Neural crest cell (in vitro differentiated cells): ENCODE measurements at regions not wholly inside any gene's neighbourhood (a gene's known extent, or its start where the extent isn't known, plus 50 kb on each side); places are given as distances from the start of the nearest gene placed in this dataset.

Source experiments
- DNase-seq: peaks from one replicate; pipeline ENCODE4 v3.0.0; 2021; ENCODE audit warnings: low read depth, mixed read lengths, low spot score
- H3K27ac Mint-ChIP-seq: one replicate; pipeline ENCODE4 v1.8.0; 2021; ENCODE audit warnings: mild to moderate bottlenecking, mixed read lengths; ENCODE audit not compliant: unreplicated experiment
- H3K27me3 Mint-ChIP-seq: 2 replicates; pipeline ENCODE4 v1.8.0; 2021; ENCODE audit warnings: low read depth, mild to moderate bottlenecking, mixed read lengths
- H3K36me3 Mint-ChIP-seq: 2 replicates; pipeline ENCODE4 v1.8.0; 2021; ENCODE audit warnings: low read depth, mild to moderate bottlenecking, mixed read lengths
- H3K4me1 Mint-ChIP-seq: 2 replicates; pipeline ENCODE4 v1.8.0; 2021; ENCODE audit warnings: mixed read lengths
- H3K4me3 Mint-ChIP-seq: one replicate; pipeline ENCODE4 v1.8.0; 2021; ENCODE audit warnings: mild to moderate bottlenecking, mixed read lengths
- H3K9me3 Mint-ChIP-seq: 2 replicates; pipeline ENCODE4 v1.8.0; 2021; ENCODE audit warnings: mixed read lengths
- TF ChIP-seq, protein P1 (sequence below): fragments of 200-600 bp; sonication (generic); conservative IDR thresholded peaks from 2 replicates; pipeline ENCODE4 v1.5.0; 2021; ENCODE audit warnings: antibody characterized with exemption, mild to moderate bottlenecking

GRCh38 chr13:50382511-50382910 is 367.3 kb downstream of the KCNRG start:
- TF ChIP-seq, protein P1, sequence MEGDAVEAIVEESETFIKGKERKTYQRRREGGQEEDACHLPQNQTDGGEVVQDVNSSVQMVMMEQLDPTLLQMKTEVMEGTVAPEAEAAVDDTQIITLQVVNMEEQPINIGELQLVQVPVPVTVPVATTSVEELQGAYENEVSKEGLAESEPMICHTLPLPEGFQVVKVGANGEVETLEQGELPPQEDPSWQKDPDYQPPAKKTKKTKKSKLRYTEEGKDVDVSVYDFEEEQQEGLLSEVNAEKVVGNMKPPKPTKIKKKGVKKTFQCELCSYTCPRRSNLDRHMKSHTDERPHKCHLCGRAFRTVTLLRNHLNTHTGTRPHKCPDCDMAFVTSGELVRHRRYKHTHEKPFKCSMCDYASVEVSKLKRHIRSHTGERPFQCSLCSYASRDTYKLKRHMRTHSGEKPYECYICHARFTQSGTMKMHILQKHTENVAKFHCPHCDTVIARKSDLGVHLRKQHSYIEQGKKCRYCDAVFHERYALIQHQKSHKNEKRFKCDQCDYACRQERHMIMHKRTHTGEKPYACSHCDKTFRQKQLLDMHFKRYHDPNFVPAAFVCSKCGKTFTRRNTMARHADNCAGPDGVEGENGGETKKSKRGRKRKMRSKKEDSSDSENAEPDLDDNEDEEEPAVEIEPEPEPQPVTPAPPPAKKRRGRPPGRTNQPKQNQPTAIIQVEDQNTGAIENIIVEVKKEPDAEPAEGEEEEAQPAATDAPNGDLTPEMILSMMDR, result no peak
- no peak for DNase-seq
- H3K36me3 Mint-ChIP-seq, result peaks cover 10% of the 10 kb centered on the region
- H3K4me3 Mint-ChIP-seq, result no peak overlapping the region
- peaks cover 24% of the 10 kb centered on the region for H3K4me1 Mint-ChIP-seq
- H3K27ac Mint-ChIP-seq, result no peak overlapping the region
- H3K9me3 Mint-ChIP-seq, result peaks cover 11% of the 10 kb centered on the region
- H3K27me3 Mint-ChIP-seq, result no peaks in the 10 kb centered on the region

GRCh38 chr13:50382951-50383350 is 367.7 kb downstream of the KCNRG start:
- Mint-ChIP-seq H3K36me3 (peaks cover 10% of the 10 kb centered on the region), H3K27me3 (no peaks in the 10 kb centered on the region), H3K4me1 (peaks cover 21% of the 10 kb centered on the region), H3K4me3 (no peak overlapping the region), H3K27ac (no peak overlapping the region), H3K9me3 (peaks cover 11% of the 10 kb centered on the region)
- DNase-seq, result no peak
- TF ChIP-seq, protein P1, result no peak

- DNase-seq, result no peak
- Mint-ChIP-seq H3K27me3 (no peaks in the 10 kb centered on the region), H3K4me3 (no peak overlapping the region), H3K9me3 (peaks cover 11% of the 10 kb centered on the region), H3K4me1 (peaks cover 14% of the 10 kb centered on the region), H3K36me3 (peaks cover 10% of the 10 kb centered on the region), H3K27ac (no peak overlapping the region)
- TF ChIP-seq, protein P1, result no peak
Observed at GRCh38 chr13:50384724-50385123, 369.5 kb downstream of the KCNRG start.

- DNase-seq, result no peak
- H3K4me1 Mint-ChIP-seq, result peaks cover 22% of the 10 kb centered on the region
- H3K27me3 Mint-ChIP-seq, result no peaks in the 10 kb centered on the region
- TF ChIP-seq, protein P1, result no peak
- peak overlapping the region; percentile 39 for H3K4me3 Mint-ChIP-seq
- H3K36me3 Mint-ChIP-seq, result peaks cover 2% of the 10 kb centered on the region
- H3K27ac Mint-ChIP-seq, result peak overlapping the region; percentile 66
- H3K9me3 Mint-ChIP-seq, result peaks cover 3% of the 10 kb centered on the region
Observed at GRCh38 chr13:50386541-50387050, 371.4 kb downstream of the KCNRG start.

DNA sequence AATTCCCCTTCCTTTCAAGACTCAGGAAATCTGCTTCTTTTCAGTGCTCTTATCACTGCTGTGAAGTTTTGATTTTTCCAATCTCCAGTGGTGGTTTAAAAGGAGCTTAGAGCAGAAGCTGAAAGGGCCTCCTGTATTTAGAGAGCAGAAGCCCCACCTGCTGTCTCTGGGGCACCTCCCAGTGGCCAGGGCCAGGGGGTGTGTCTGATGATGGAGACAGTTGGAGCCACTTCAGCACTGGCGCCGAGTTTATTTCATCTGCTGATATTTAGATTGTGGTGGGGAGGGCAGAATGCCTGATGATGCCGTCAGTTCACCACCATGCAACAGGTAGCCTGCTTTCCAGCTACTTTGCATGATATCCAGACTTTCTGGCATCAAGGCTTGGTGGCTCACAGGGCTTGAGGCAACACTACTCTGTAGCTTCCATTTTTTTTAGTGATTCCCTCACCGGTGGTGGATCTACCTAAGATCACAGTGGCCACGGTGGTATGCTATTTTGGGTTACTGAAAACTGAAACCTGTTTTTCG is 371.9 kb downstream of the KCNRG start:
- H3K36me3 Mint-ChIP-seq, result peaks cover 2% of the 10 kb centered on the region
- no peak overlapping the region for H3K4me3 Mint-ChIP-seq
- H3K27ac Mint-ChIP-seq, result peak overlapping the region; percentile 66
- no peaks in the 10 kb centered on the region for H3K27me3 Mint-ChIP-seq
- TF ChIP-seq, protein P1, result peak; percentile 42
- no peak for DNase-seq
- H3K9me3 Mint-ChIP-seq, result peaks cover under 1% of the 10 kb centered on the region
- peaks cover 22% of the 10 kb centered on the region for H3K4me1 Mint-ChIP-seq
